A549 (cell line): ENCODE measurements at regions not wholly inside any gene's neighbourhood (a gene's known extent, or its start where the extent isn't known, plus 50 kb on each side); places are given as distances from the start of the nearest gene placed in this dataset.

ENCODE experiments used
- ATAC-seq, 2 experiments: fragments of 200-7000 bp in 1 of 2; fragments of >200 bp in 1 of 2; cut with Nextera tagmentation in 1 of 2; cut with Tn5 transposase in 1 of 2; 3 replicates each; pipeline versions ENCODE4 v1.8.0 to v1.9.1; 2018 to 2020; ENCODE audit warnings: mild to moderate bottlenecking in 1 of 2, moderate library complexity in 1 of 2
- CTCF ChIA-PET: fragments of 300-600 bp; sonication (Branson Sonifier 250); formaldehyde crosslinking; extraction: SDS; loops from one replicate; lab custom pipeline; 2021; ENCODE audit warnings: antibody characterized with exemption, inconsistent platforms; lab: Yijun Ruan, JAX
- POLR2A ChIA-PET: fragments of 350-600 bp; formaldehyde crosslinking; extraction: SDS; loops from one replicate; lab custom pipeline; 2021; ENCODE audit warnings: antibody characterized with exemption, inconsistent platforms; lab: Yijun Ruan, JAX
- DNase-seq, 2 experiments: peaks; one replicate each; pipeline versions ENCODE4 v3.0.0 to v3.0.0-alpha.2; 2011 to 2016; ENCODE audit warnings: low read depth in 1 of 2, low spot score in 1 of 2
- FAIRE-seq: peaks from 2 replicates; lab custom pipeline; 2011; peaks lifted over from hg19 to GRCh38; lab: Jason Lieb, UNC
- H3K27ac ChIP-seq, 2 experiments: fragments of >200 bp; sonication (Bioruptor Twin); formaldehyde crosslinking; 3 replicates each; pipeline ENCODE4 v1.5.1; 2016 to 2017
- H3K4me1 ChIP-seq: fragments of >200 bp; sonication (Bioruptor Twin); formaldehyde crosslinking; 3 replicates; pipeline ENCODE4 v1.6.1; 2016
- H3K4me2 ChIP-seq: fragments of >200 bp; sonication (Bioruptor Twin); formaldehyde crosslinking; 3 replicates; pipeline ENCODE4 v1.6.1; 2016
- H3K4me3 ChIP-seq: fragments of >200 bp; sonication (Bioruptor Twin); formaldehyde crosslinking; 3 replicates; pipeline ENCODE4 v1.5.1; 2016
- H3K9me3 ChIP-seq: fragments of >200 bp; sonication (Bioruptor Twin); formaldehyde crosslinking; 3 replicates; pipeline ENCODE4 v1.6.1; 2016
- BHLHE40 ChIP-seq: IDR thresholded peaks from 2 replicates; pipeline ENCODE4 v1.6.1; 2012; ENCODE audit warnings: low read depth, low read length, inconsistent platforms
- CBX8 ChIP-seq: fragments of 200-600 bp; sonication (generic); IDR thresholded peaks from 2 replicates; pipeline ENCODE4 v1.6.1; 2016
- CHD2 ChIP-seq: fragments of 150-350 bp; IDR thresholded peaks from 2 replicates; pipeline ENCODE4 v1.6.1; 2014; ENCODE audit warnings: low read length; ENCODE audit not compliant: partially characterized antibody
- CTCF ChIP-seq: fragments of >200 bp; sonication (Bioruptor Twin); formaldehyde crosslinking; IDR thresholded peaks from 3 replicates; pipeline ENCODE4 v1.5.1; 2016
- EHF ChIP-seq: fragments of 250-450 bp; sonication (Bioruptor Pico); IDR thresholded peaks from 2 replicates; pipeline ENCODE4 v1.5.0; 2020; ENCODE audit warnings: mild to moderate bottlenecking
- EHMT2 ChIP-seq: fragments of 200-600 bp; sonication (generic); IDR thresholded peaks from 2 replicates; pipeline ENCODE4 v1.6.1; 2016; ENCODE audit warnings: antibody characterized with exemption, low read depth, mild to moderate bottlenecking, moderate library complexity
- ELK1 ChIP-seq: fragments of 150-350 bp; IDR thresholded peaks from 2 replicates; pipeline ENCODE4 v1.6.1; 2014; ENCODE audit warnings: low read depth, mild to moderate bottlenecking, low read length
- EP300 ChIP-seq, 2 experiments: fragments of >200 bp; sonication (Bioruptor Twin); formaldehyde crosslinking; IDR thresholded peaks; 2 replicates in 1 of 2; 3 replicates in 1 of 2; pipeline ENCODE4 v1.6.1; 2016 to 2017
- FOSL2 ChIP-seq, 2 experiments: fragments of 450-650 bp in 1 of 2; fragments of >200 bp in 1 of 2; sonication (Bioruptor Twin) in 1 of 2; formaldehyde crosslinking; IDR thresholded peaks; 2 replicates each; pipeline versions ENCODE4 v1.5.0 to v1.6.1; 2016 to 2020; ENCODE audit warnings: mild to moderate bottlenecking in 1 of 2, moderate library complexity in 1 of 2
- FOXS1 ChIP-seq: fragments of 250-450 bp; sonication (Bioruptor Pico); IDR thresholded peaks from 2 replicates; pipeline ENCODE4 v1.5.0; 2020; ENCODE audit warnings: mild to moderate bottlenecking, moderate library complexity
- HDAC2 ChIP-seq: fragments of 200-600 bp; sonication (generic); IDR thresholded peaks from 2 replicates; pipeline ENCODE4 v1.6.1; 2016
- HOXA7 ChIP-seq: fragments of 250-450 bp; sonication (Bioruptor Pico); IDR thresholded peaks from 2 replicates; pipeline ENCODE4 v1.5.0; 2020; ENCODE audit warnings: mild to moderate bottlenecking, moderate library complexity
- HOXB13 ChIP-seq: fragments of 250-450 bp; sonication (Bioruptor Pico); IDR thresholded peaks from 2 replicates; pipeline ENCODE4 v1.5.0; 2020; ENCODE audit warnings: low read depth, mild to moderate bottlenecking, moderate library complexity
- HOXB5 ChIP-seq: fragments of 250-450 bp; sonication (Bioruptor Pico); IDR thresholded peaks from 2 replicates; pipeline ENCODE4 v1.5.0; 2020; ENCODE audit warnings: mild to moderate bottlenecking, moderate library complexity
- JUNB ChIP-seq: fragments of >200 bp; sonication (Bioruptor Twin); formaldehyde crosslinking; IDR thresholded peaks from 2 replicates; pipeline ENCODE4 v1.6.1; 2016
- MAFK ChIP-seq: fragments of 450-650 bp; IDR thresholded peaks from 2 replicates; pipeline ENCODE4 v1.6.1; 2014; ENCODE audit not compliant: partially characterized antibody
- MAZ ChIP-seq: fragments of 150-350 bp; IDR thresholded peaks from 2 replicates; pipeline ENCODE4 v1.6.1; 2014; ENCODE audit warnings: antibody characterized with exemption, low read depth, low read length, borderline replicate concordance
- NFE2L2 ChIP-seq: fragments of 150-350 bp; conservative IDR thresholded peaks from 2 replicates; pipeline ENCODE4 v1.6.1; 2014; ENCODE audit warnings: low read length
- NR3C1 ChIP-seq: fragments of >200 bp; sonication (Bioruptor Twin); formaldehyde crosslinking; IDR thresholded peaks from 3 replicates; pipeline ENCODE4 v1.6.1; 2017
- PBX3 ChIP-seq: IDR thresholded peaks from 2 replicates; pipeline ENCODE4 v1.6.1; 2012
- RAD21 ChIP-seq, 2 experiments: fragments of >200 bp in 1 of 2; sonication (Bioruptor Twin) in 1 of 2; formaldehyde crosslinking in 1 of 2; IDR thresholded peaks in 1 of 2; conservative IDR thresholded peaks in 1 of 2; 2 replicates in 1 of 2; 3 replicates in 1 of 2; pipeline ENCODE4 v1.6.1; 2012 to 2018; ENCODE audit warnings: inconsistent platforms in 1 of 2
- RNF2 ChIP-seq: fragments of 200-600 bp; sonication (generic); IDR thresholded peaks from 2 replicates; pipeline ENCODE4 v1.6.1; 2016; ENCODE audit warnings: low read depth, mild to moderate bottlenecking, antibody characterized with exemption, moderate library complexity, borderline replicate concordance
- SMC3 ChIP-seq: fragments of >200 bp; sonication (Bioruptor Twin); formaldehyde crosslinking; IDR thresholded peaks from 3 replicates; pipeline ENCODE4 v1.6.1; 2018; ENCODE audit warnings: inconsistent platforms
- SREBF2 ChIP-seq: fragments of 450-650 bp; IDR thresholded peaks from 2 replicates; pipeline ENCODE4 v1.6.1; 2014; ENCODE audit warnings: mild to moderate bottlenecking, moderate library complexity
- TP53 ChIP-seq: fragments of 250-450 bp; sonication (Bioruptor Pico); IDR thresholded peaks from 2 replicates; pipeline ENCODE4 v1.5.0; 2021; ENCODE audit warnings: mild to moderate bottlenecking, moderate library complexity
- ZFP36 ChIP-seq: fragments of 450-650 bp; IDR thresholded peaks from 2 replicates; pipeline ENCODE4 v1.6.1; 2014; ENCODE audit warnings: borderline replicate concordance; ENCODE audit not compliant: partially characterized antibody
- WGBS: methylation state at CpG from one replicate; pipeline ENCODE4 v1.1.6; 2017; ENCODE audit errors: missing lambda C conversion rate; 5-methylcytosine and 5-hydroxymethylcytosine counted together

GRCh38 chr12:87656311-87656710, 372.9 kb downstream of the C12orf50 start:
- Histone ChIP-seq H3K4me3 (no peak overlapping the region), H3K9me3 (no peaks in the 10 kb centered on the region), H3K4me2 (no peak overlapping the region), H3K27ac (no peak overlapping the region), H3K4me1 (peaks cover 17% of the 10 kb centered on the region; the same call in 2 of the 3 replicates)
- FAIRE-seq, result no peak
- TF ChIP-seq ELK1 (no peak), HOXB13 (no peak), EP300 (IDR thresholded peaks at IDR 0.05) (no peak), CHD2 (no peak), PBX3 (no peak), SMC3 (no peak), NFE2L2 (no peak)
- no peak for ATAC-seq
- ChIA-PET CTCF (no interaction called here), POLR2A (no interaction called here)
- no peak for DNase-seq
- 90% methylated on average over 1 of the region's 1 CpG for WGBS

- ATAC-seq, result no peak
These were observed 377.4 kb downstream of the C12orf50 start for GRCh38 chr12:87651670-87652425.

GRCh38 chr12:87642245-87642644, 387.0 kb downstream of the C12orf50 start:
- no peak for DNase-seq
- CTCF ChIA-PET, result interaction anchor here (0.8 kb wide), 1 partner anchor 291 kb away, joined by 5 read pairs; no protein-coding TSS in a partner anchor
- no peak for ATAC-seq
- H3K4me3 ChIP-seq, result no peak overlapping the region
- no peak for FAIRE-seq
- POLR2A ChIA-PET, result no interaction called here
- no peaks in the 10 kb centered on the region for H3K9me3 ChIP-seq
- no peak overlapping the region for H3K4me2 ChIP-seq
- no peak for TF ChIP-seq MAFK
- no peak for TF ChIP-seq CTCF
- no peak for TF ChIP-seq CBX8
- no peak for TF ChIP-seq MAZ
- no peak for TF ChIP-seq CHD2
- TF ChIP-seq JUNB, result no peak
- no peak for TF ChIP-seq FOSL2 (IDR thresholded peaks at IDR 0.05)
- no peak for TF ChIP-seq FOSL2 (CRISPR knock-in tag; IDR thresholded peaks at IDR 0.05)
- TF ChIP-seq SREBF2, result no peak
- no peak for TF ChIP-seq NR3C1
- no peak for TF ChIP-seq BHLHE40
- no peak for TF ChIP-seq EHMT2
- TF ChIP-seq TP53, result no peak
- TF ChIP-seq RAD21 (conservative IDR thresholded peaks at IDR 0.05 in 1 of 2, IDR thresholded peaks at IDR 0.05 in 1 of 2), result no peak
- no peak overlapping the region for H3K27ac ChIP-seq
- no peaks in the 10 kb centered on the region for H3K4me1 ChIP-seq
- WGBS, result 85% methylated on average over 2 of the region's 2 CpGs

More at GRCh38 chr12:87651670-87652425, 377.4 kb downstream of the C12orf50 start:
- no peak for TF ChIP-seq HOXB5 (CRISPR knock-in tag)
- TF ChIP-seq CTCF, result no peak
- TF ChIP-seq HOXB13, result no peak
- TF ChIP-seq EHF (CRISPR knock-in tag), result no peak
- no peak for TF ChIP-seq MAFK
- TF ChIP-seq EHMT2, result no peak
- no peak for TF ChIP-seq HDAC2
- no peak for TF ChIP-seq FOSL2 (IDR thresholded peaks at IDR 0.05)
- TF ChIP-seq FOSL2 (CRISPR knock-in tag; IDR thresholded peaks at IDR 0.05), result no peak
- TF ChIP-seq CBX8, result no peak
- TF ChIP-seq BHLHE40, result no peak
- TF ChIP-seq ZFP36, result no peak
- no peak for TF ChIP-seq RNF2
- no peak for TF ChIP-seq HOXA7 (CRISPR knock-in tag)
- TF ChIP-seq FOXS1, result no peak
- DNase-seq (no peak), FAIRE-seq (no peak)
- 75% methylated on average over 3 of the region's 3 CpGs for WGBS
- no peak overlapping the region for H3K4me3 ChIP-seq
- no peaks in the 10 kb centered on the region for H3K4me1 ChIP-seq
- POLR2A ChIA-PET, result no interaction called here
- CTCF ChIA-PET, result interaction anchor here (0.6 to 1.0 kb wide), 2 partner anchors 119 to 196 kb away, joined by 3 read pairs; no protein-coding TSS in a partner anchor
- H3K27ac ChIP-seq, result no peak overlapping the region
- H3K4me2 ChIP-seq, result no peak overlapping the region
- H3K9me3 ChIP-seq, result no peaks in the 10 kb centered on the region
